Lower leg skin (tissue), 4 donors: ENCODE measurements at regions not wholly inside any gene's neighbourhood (a gene's known extent, or its start where the extent isn't known, plus 50 kb on each side); places are given as distances from the start of the nearest gene placed in this dataset.

Experiments
- DNase-seq, 2 donors: peaks; one replicate each; pipeline ENCODE4 v3.0.0-alpha.2; 2019; ENCODE audit warnings: low spot score in 2 of 2
- H3K4me3 ChIP-seq: fragments of 200-600 bp; sonication (generic); 2 replicates; pipeline ENCODE4 v1.5.1; 2017; ENCODE audit warnings: mild to moderate bottlenecking, low read depth; ENCODE audit not compliant: poor library complexity, severe bottlenecking
- POLR2A ChIP-seq, 2 donors: fragments of 450-650 bp; IDR thresholded peaks; one replicate each; pipeline ENCODE4 v1.6.1; 2016 to 2017; ENCODE audit warnings: antibody characterized with exemption in 2 of 2, mild to moderate bottlenecking in 1 of 2, moderate library complexity in 1 of 2
- WGBS, 2 donors: methylation state at CpG; one replicate each; pipeline ENCODE4 v1.1.5; 2018; 5-methylcytosine and 5-hydroxymethylcytosine counted together
- intact Hi-C: fragments of 100-400 bp; cut with DNase I; formaldehyde crosslinking; loops from one replicate; pipeline ENCODE4 v1.15.0; 2023; ENCODE audit warnings: low total_unique reads
- TF ChIP-seq, protein P1 (sequence below), 3 donors: fragments of 450-650 bp; IDR thresholded peaks; one replicate each; pipeline ENCODE4 v1.5.1; 2016; ENCODE audit warnings: antibody characterized with exemption in 3 of 3, mild to moderate bottlenecking in 3 of 3, moderate library complexity in 2 of 3

DNA sequence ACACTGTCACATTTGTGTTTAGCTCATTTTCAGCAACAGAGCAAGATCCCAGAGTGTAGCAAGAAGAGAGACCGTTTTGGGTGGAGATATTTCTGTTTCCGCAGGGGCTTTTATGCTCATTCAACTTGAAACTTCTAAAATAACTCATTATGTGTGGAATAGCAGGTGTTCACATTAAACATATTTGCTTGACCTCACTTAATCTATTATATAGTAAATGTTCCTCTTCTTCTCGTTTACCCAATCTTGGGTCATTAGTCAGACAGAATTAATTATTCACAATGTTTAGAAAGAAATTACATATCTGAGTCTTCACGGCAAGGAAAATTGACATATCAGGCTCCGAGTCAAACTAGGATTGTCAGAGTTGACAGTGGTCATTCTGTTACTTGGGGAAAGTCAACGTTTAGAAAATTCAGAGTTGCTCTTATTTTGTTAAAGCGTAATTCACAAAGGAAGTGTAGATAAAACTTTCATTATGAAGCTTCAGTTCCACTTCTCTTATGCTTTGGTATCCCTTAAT is 222.9 kb downstream of the TPRG1 start:
- whole genome bisulfite sequencing, 2 donors: 81 to 86% methylated on average over 7 of the region's 7 CpGs
- H3K4me3 ChIP-seq: no peak overlapping the region
- intact Hi-C loops: no loop called here
- no peak for DNase-seq
- TF ChIP-seq, protein P1, sequence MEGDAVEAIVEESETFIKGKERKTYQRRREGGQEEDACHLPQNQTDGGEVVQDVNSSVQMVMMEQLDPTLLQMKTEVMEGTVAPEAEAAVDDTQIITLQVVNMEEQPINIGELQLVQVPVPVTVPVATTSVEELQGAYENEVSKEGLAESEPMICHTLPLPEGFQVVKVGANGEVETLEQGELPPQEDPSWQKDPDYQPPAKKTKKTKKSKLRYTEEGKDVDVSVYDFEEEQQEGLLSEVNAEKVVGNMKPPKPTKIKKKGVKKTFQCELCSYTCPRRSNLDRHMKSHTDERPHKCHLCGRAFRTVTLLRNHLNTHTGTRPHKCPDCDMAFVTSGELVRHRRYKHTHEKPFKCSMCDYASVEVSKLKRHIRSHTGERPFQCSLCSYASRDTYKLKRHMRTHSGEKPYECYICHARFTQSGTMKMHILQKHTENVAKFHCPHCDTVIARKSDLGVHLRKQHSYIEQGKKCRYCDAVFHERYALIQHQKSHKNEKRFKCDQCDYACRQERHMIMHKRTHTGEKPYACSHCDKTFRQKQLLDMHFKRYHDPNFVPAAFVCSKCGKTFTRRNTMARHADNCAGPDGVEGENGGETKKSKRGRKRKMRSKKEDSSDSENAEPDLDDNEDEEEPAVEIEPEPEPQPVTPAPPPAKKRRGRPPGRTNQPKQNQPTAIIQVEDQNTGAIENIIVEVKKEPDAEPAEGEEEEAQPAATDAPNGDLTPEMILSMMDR (IDR thresholded peaks at IDR 0.05): no peak
- no peak for TF ChIP-seq POLR2A (IDR thresholded peaks at IDR 0.05)

DNA sequence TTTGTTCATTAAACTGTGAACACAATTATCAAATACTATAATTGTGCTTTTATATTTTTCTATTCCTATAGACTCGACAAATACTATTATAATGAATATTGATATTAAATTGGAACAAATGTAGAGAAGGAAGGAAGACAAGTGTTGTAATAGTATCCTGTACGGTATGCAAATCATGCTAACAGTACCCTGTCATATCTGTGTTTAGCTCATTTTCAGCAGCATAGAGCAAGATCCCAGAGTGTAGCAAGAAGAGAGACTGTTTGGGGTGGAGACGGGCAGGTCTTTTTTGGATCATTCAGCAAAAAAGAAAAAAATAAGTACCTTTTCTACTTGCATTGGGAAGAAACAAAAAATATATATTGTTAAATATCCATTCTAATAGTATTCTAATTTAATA is 224.1 kb downstream of the TPRG1 start:
- no peak overlapping the region for H3K4me3 ChIP-seq
- no peak for DNase-seq
- TF ChIP-seq, protein P1 (IDR thresholded peaks at IDR 0.05): no peak
- TF ChIP-seq POLR2A (IDR thresholded peaks at IDR 0.05): no peak
- intact Hi-C loops: no loop called here
- WGBS, 2 donors: 85 to 87% methylated on average over 3 of the region's 3 CpGs

DNA sequence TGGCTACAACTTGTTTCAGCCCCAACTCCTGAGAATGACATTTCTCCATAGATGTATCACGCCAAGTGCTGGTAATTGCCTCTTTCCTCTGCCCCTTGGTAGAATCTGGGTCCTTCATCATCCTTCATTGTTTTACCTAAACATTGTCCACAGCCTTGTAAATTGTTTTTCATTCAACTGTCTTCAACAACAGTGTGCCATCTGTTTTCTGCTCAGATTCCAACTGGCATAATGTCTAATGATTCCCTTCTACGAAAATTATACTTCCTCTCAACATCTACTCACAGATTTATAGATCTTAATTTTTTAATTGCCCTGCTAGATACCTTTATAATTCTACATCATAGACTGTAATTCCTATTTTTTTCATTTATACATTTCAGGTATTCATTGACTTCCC is 226.9 kb downstream of the TPRG1 start:
- intact Hi-C loops: no loop called here
- TF ChIP-seq, protein P1 (IDR thresholded peaks at IDR 0.05): no peak
- no peak for DNase-seq
- H3K4me3 ChIP-seq: no peak overlapping the region
- WGBS, 2 donors: 75 to 78% methylated on average over 2 of the region's 2 CpGs

DNA sequence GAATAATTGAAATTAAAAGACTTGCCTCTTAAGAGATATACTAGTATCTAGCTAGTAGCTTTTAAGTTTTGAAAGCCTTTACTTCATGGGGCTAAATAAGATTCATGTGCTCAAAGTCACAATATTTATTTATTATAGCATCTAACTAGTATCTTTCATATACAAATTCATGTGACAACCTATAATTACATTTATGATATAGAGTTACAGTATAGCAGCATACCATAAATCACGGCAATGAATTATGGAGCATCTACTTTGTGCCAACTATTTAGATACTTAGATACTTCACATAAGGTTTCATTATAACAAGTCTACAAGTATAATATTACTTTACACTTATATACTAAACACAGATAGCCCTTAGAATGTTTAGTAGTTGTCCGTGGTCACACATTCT is 229.4 kb downstream of the TPRG1 start:
- intact Hi-C loops: no loop called here
- WGBS, 2 donors: 88 to 91% methylated on average over 2 of the region's 2 CpGs
- no peak for DNase-seq
- TF ChIP-seq, protein P1 (IDR thresholded peaks at IDR 0.05): no peak
- TF ChIP-seq POLR2A (IDR thresholded peaks at IDR 0.05): no peak
- no peak overlapping the region for H3K4me3 ChIP-seq

DNA sequence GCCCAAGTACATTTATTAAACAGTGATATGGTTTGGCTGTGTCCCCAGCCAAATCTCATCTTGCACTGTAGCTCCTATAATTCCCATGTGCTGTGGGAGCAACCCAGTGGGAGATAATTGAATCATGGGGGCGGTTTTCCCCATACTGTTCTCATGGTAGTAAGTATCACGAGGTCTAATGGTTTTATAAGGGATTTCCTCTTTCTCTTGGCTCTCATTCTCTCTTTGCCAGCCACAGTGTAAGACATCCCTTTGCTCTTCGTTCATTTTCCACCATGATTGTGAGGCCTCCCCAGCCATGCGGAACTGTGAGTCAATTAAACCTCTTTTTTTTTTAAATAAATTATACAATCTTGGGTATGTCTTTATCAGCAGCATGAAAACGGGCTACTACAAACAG is 228.0 kb upstream of the TP63 start:
- TF ChIP-seq, protein P1 (IDR thresholded peaks at IDR 0.05): no peak
- no peak for TF ChIP-seq POLR2A (IDR thresholded peaks at IDR 0.05)
- DNase-seq: no peak
- intact Hi-C loops: no loop called here
- WGBS, 2 donors: 79 to 89% methylated on average over 5 of the region's 5 CpGs
- H3K4me3 ChIP-seq: no peak overlapping the region

DNA sequence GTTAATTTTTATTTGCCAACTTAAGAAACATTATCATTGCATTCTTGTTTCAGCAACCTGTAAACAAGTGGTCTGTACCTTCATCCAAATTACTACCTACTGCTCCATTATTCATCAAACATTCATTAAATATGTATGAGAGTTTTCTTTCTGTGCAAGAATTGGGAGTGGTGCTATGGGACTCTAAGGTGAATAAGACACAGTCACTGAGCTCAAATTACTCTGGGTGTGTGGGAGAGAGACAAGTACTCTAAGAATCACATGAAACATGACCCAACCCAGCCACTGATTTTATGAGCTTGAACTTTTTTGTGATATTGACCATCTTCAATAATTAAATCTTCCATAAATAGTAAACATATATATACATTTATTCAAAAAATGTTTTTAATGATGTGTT is 227.2 kb upstream of the TP63 start:
- no peak for TF ChIP-seq POLR2A (IDR thresholded peaks at IDR 0.05)
- TF ChIP-seq, protein P1 (IDR thresholded peaks at IDR 0.05): no peak
- intact Hi-C loops: no loop called here

More for the DNA sequence above, 227.2 kb upstream of the TP63 start:
- no peak overlapping the region for H3K4me3 ChIP-seq
- DNase-seq: no peak
